KOPT-K1 (cell line): ENCODE measurements at regions not wholly inside any gene's neighbourhood (a gene's known extent, or its start where the extent isn't known, plus 50 kb on each side); places are given as distances from the start of the nearest gene placed in this dataset.

Source experiments
- H3K27ac ChIP-seq: fragments of 200-600 bp; sonication (generic); 2 replicates; pipeline ENCODE4 v1.5.1; 2016; ENCODE audit warnings: antibody characterized with exemption, mild to moderate bottlenecking, low read depth, low read length; ENCODE audit not compliant: poor library complexity, severe bottlenecking
- H3K36me3 ChIP-seq: fragments of 200-600 bp; sonication (generic); 2 replicates; pipeline ENCODE4 v1.5.1; 2017; ENCODE audit warnings: antibody characterized with exemption, mild to moderate bottlenecking, low read length, moderate library complexity; ENCODE audit not compliant: insufficient read depth
- H3K9me3 ChIP-seq: fragments of 200-600 bp; sonication (generic); 2 replicates; pipeline ENCODE4 v1.5.1; 2017; ENCODE audit warnings: antibody characterized with exemption, low read length, mild to moderate bottlenecking; ENCODE audit not compliant: insufficient read depth, poor library complexity, severe bottlenecking

DNA sequence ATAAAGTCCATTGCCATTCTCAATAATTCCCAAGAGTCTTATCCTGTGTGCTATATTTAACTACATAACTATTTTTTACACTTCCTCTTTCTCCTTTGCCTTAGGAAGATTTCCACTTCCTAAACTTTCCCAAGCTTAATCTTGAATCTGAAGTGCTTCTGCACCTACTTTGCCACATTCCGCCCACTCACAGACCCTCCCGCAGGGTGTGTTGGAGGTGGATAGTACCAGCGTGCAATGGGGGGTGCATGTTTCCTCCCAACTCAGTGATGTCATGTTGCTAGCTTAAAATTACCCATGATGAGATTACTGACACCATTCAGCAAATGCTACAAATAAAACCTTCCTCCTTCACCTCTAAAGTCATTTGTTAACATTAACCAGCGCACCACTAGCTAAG lies 460.2 kb downstream of the NR2F1-AS1 start:
- Histone ChIP-seq H3K9me3 (no peaks in the 10 kb centered on the region), H3K36me3 (no peaks in the 10 kb centered on the region), H3K27ac (no peak overlapping the region)

DNA sequence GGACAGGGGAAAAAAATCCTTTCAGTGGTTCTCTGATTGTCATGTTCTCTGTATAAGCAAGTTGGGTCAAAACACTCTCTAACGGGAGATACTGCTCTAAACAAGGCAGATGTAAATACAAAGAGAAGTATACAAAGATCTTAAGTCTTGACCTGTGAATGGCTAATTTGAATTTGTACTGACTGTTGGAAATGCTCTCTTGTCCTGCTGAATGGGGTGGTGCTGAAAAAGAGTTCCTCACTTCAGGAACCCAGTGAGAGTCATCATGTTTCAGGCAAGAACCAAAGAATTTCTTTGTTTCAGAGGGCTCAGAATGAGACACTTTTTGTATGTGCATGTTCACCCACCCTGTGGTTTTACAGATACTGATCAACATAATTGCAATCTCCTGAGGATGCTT lies 461.0 kb downstream of the NR2F1-AS1 start:
- no peaks in the 10 kb centered on the region for H3K9me3 ChIP-seq
- no peak overlapping the region for H3K27ac ChIP-seq
- H3K36me3 ChIP-seq: no peaks in the 10 kb centered on the region

GRCh38 chr5:93117751-93118531 lies 463.1 kb downstream of the NR2F1-AS1 start:
- no peaks in the 10 kb centered on the region for H3K36me3 ChIP-seq
- H3K9me3 ChIP-seq: no peaks in the 10 kb centered on the region
- no peak overlapping the region for H3K27ac ChIP-seq

GRCh38 chr5:93107805-93108520 lies 473.1 kb downstream of the NR2F1-AS1 start:
- Histone ChIP-seq H3K9me3 (no peaks in the 10 kb centered on the region), H3K27ac (no peak overlapping the region), H3K36me3 (no peaks in the 10 kb centered on the region)

- Histone ChIP-seq H3K27ac (no peak overlapping the region), H3K9me3 (no peaks in the 10 kb centered on the region), H3K36me3 (no peaks in the 10 kb centered on the region)
Observed at GRCh38 chr5:93107141-93107540, 473.9 kb downstream of the NR2F1-AS1 start.

- Histone ChIP-seq H3K27ac (no peak overlapping the region), H3K9me3 (no peaks in the 10 kb centered on the region), H3K36me3 (no peaks in the 10 kb centered on the region)
Observed at GRCh38 chr5:93101661-93102060, 479.4 kb downstream of the NR2F1-AS1 start.

DNA sequence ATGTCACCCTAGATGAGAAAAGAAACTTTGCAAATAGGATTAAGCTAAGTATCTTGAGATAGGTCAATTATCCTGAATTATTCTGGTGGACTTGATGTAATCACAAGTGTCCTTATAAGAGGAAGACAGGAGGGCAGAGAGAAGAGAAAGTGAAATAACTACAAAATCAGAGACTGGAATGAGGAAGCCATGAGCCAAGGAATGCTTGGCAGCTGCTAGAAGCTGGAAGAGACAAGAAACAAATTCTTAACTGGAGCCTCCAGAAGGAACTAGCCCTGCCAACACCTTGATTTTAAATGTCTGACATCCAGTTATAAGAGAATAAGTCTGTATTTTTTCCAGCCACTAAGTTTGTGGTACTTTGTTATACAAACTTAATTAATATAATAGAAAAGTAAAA lies 480.0 kb downstream of the NR2F1-AS1 start:
- no peaks in the 10 kb centered on the region for H3K36me3 ChIP-seq
- H3K27ac ChIP-seq: no peak overlapping the region
- no peaks in the 10 kb centered on the region for H3K9me3 ChIP-seq

DNA sequence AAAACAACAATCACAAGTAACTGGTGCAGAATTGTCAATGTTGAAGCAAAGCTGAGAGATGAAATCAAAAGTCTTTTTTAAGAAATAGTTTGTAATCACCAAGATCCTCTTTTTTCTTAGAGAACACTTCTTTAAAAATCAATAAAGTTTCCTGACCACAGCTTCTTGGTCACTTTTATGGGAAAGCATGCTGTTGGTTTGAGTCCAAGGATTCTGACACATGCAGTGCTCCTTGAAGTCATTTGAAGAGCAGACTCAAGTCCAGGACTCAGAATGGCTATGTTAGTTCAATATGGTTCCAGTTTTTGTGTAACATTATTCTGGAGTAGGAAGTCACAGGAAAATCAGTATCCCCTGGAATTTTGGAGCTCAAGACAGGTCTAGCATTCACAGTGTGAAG lies 480.6 kb downstream of the NR2F1-AS1 start:
- Histone ChIP-seq H3K36me3 (no peaks in the 10 kb centered on the region), H3K27ac (no peak overlapping the region), H3K9me3 (no peaks in the 10 kb centered on the region)

- Histone ChIP-seq H3K36me3 (no peaks in the 10 kb centered on the region), H3K27ac (no peak overlapping the region), H3K9me3 (no peaks in the 10 kb centered on the region)
Observed at GRCh38 chr5:93099902-93100347, 481.1 kb downstream of the NR2F1-AS1 start.

DNA sequence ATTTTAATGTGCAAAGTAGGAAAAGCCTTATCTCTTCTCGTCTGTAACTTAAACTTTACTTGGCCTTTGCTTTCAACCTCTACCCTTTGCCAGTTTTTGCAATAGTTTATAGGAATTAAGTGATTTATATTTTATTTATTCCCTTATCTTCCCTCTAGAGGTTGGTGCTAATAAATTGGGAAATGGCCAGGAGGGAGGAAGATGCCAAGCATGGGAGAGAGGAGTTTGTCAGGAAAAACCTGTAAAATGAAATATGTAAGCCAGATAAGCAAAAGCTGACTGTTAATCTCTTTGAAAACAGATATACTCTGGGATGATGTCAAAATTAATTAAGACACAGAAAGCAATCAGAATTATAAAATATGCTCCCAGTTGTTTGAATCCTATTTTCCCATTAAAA lies 484.5 kb downstream of the NR2F1-AS1 start:
- no peak overlapping the region for H3K27ac ChIP-seq
- H3K36me3 ChIP-seq: no peaks in the 10 kb centered on the region
- H3K9me3 ChIP-seq: no peaks in the 10 kb centered on the region

GRCh38 chr5:93092349-93093105 lies 488.5 kb downstream of the NR2F1-AS1 start:
- no peak overlapping the region for H3K27ac ChIP-seq

GRCh38 chr5:93090698-93091097 lies 490.3 kb downstream of the NR2F1-AS1 start:
- H3K36me3 ChIP-seq: no peaks in the 10 kb centered on the region
- no peaks in the 10 kb centered on the region for H3K9me3 ChIP-seq
- H3K27ac ChIP-seq: no peak overlapping the region

More at GRCh38 chr5:93092349-93093105, 488.5 kb downstream of the NR2F1-AS1 start:
- Histone ChIP-seq H3K9me3 (no peaks in the 10 kb centered on the region), H3K36me3 (no peaks in the 10 kb centered on the region)

- no peaks in the 10 kb centered on the region for H3K9me3 ChIP-seq
- no peak overlapping the region for H3K27ac ChIP-seq
- no peaks in the 10 kb centered on the region for H3K36me3 ChIP-seq
Observed at GRCh38 chr5:93088592-93089389, 492.2 kb downstream of the NR2F1-AS1 start.

- no peaks in the 10 kb centered on the region for H3K9me3 ChIP-seq
- H3K27ac ChIP-seq: no peak overlapping the region
Observed at GRCh38 chr5:93087326-93087725, 493.7 kb downstream of the NR2F1-AS1 start.

More at GRCh38 chr5:93087326-93087725, 493.7 kb downstream of the NR2F1-AS1 start:
- no peaks in the 10 kb centered on the region for H3K36me3 ChIP-seq
